Fibroblast of the conjunctiva (primary cell): ENCODE measurements at regions not wholly inside any gene's neighbourhood (a gene's known extent, or its start where the extent isn't known, plus 50 kb on each side); places are given as distances from the start of the nearest gene placed in this dataset.
"Not testable (repeated sequence)": the region's sequence is repeated elsewhere in the genome, so short reads cannot be mapped to it uniquely, and the experiment has no call there.

Experiments used
- DNase-seq: peaks from one replicate; pipeline ENCODE4 v3.0.0-alpha.2; 2010; ENCODE audit warnings: low read depth

GRCh38 chr3:22765679-22766078, 437.4 kb upstream of the UBE2E2 start:
- DNase-seq, result no peak

GRCh38 chr3:22777834-22778233, 425.3 kb upstream of the UBE2E2 start:
- no peak for DNase-seq

GRCh38 chr3:22779737-22780136, 423.4 kb upstream of the UBE2E2 start:
- DNase-seq, result no peak

GRCh38 chr3:22792533-22792932, 410.6 kb upstream of the UBE2E2 start:
- no peak for DNase-seq

- no peak for DNase-seq
Observed at GRCh38 chr3:22795917-22796316, 407.2 kb upstream of the UBE2E2 start.

- DNase-seq, result no peak
Observed at GRCh38 chr3:22798461-22798860, 404.7 kb upstream of the UBE2E2 start.

GRCh38 chr3:22819209-22819608, 383.9 kb upstream of the UBE2E2 start:
- no peak for DNase-seq

GRCh38 chr3:22835041-22835440, 368.1 kb upstream of the UBE2E2 start:
- no peak for DNase-seq

GRCh38 chr3:22836131-22836530, 367.0 kb upstream of the UBE2E2 start:
- DNase-seq, result no peak

GRCh38 chr3:22843854-22844253, 359.3 kb upstream of the UBE2E2 start:
- DNase-seq, result no peak

GRCh38 chr3:22846566-22846965, 356.6 kb upstream of the UBE2E2 start:
- no peak for DNase-seq

GRCh38 chr3:22849583-22849982, 353.5 kb upstream of the UBE2E2 start:
- DNase-seq, result not testable (repeated sequence)

GRCh38 chr3:22856811-22857210, 346.3 kb upstream of the UBE2E2 start:
- no peak for DNase-seq

GRCh38 chr3:22858486-22858885, 344.6 kb upstream of the UBE2E2 start:
- no peak for DNase-seq

GRCh38 chr3:22859618-22860017, 343.5 kb upstream of the UBE2E2 start:
- DNase-seq, result no peak

- no peak for DNase-seq
Observed at GRCh38 chr3:22861426-22861825, 341.7 kb upstream of the UBE2E2 start.

GRCh38 chr3:22862111-22862510, 341.0 kb upstream of the UBE2E2 start:
- no peak for DNase-seq

GRCh38 chr3:22882834-22883233, 320.3 kb upstream of the UBE2E2 start:
- DNase-seq, result not testable (repeated sequence)

GRCh38 chr3:22885039-22885438, 318.1 kb upstream of the UBE2E2 start:
- no peak for DNase-seq

GRCh38 chr3:22885574-22886341, 317.4 kb upstream of the UBE2E2 start:
- no peak for DNase-seq

GRCh38 chr3:22886439-22887068, 316.6 kb upstream of the UBE2E2 start:
- DNase-seq, result no peak

GRCh38 chr3:22887664-22888291, 315.3 kb upstream of the UBE2E2 start:
- DNase-seq, result peak; percentile 31

- no peak for DNase-seq
Observed at GRCh38 chr3:22893101-22893500, 310.0 kb upstream of the UBE2E2 start.
